HepG2 (cell line): ENCODE measurements at regions not wholly inside any gene's neighbourhood (a gene's known extent, or its start where the extent isn't known, plus 50 kb on each side); places are given as distances from the start of the nearest gene placed in this dataset.

Experiments
- ATAC-seq: fragments of 200-7000 bp; cut with Tn5 transposase; 3 replicates; pipeline ENCODE4 v1.9.1; 2020; ENCODE audit warnings: mild to moderate bottlenecking, moderate library complexity
- BruUV-seq: library from RNA; stranded (reverse); fragments of 400-500 nt; replicated peaks from 2 replicates; lab custom pipeline; 2021; lab: Mats Ljungman, UMichigan
- CTCF ChIA-PET: fragments of 300-600 bp; formaldehyde crosslinking; extraction: SDS; loops from one replicate; lab custom pipeline; 2021; ENCODE audit warnings: low total read pairs, inconsistent platforms, low intra/inter-chr PET ratio; lab: Yijun Ruan, JAX
- POLR2A ChIA-PET: fragments of 350-600 bp; sonication (Branson Sonifier 250); formaldehyde crosslinking; loops from one replicate; lab custom pipeline; 2020; ENCODE audit warnings: antibody characterized with exemption, inconsistent platforms; lab: Yijun Ruan, JAX
- DNase-seq: peaks from one replicate; pipeline ENCODE4 v3.0.0-alpha.2; 2015; ENCODE audit warnings: low spot score
- FAIRE-seq: peaks from 3 replicates; lab custom pipeline; 2011; peaks lifted over from hg19 to GRCh38; lab: Jason Lieb, UNC
- H2AFZ ChIP-seq: one replicate; pipeline ENCODE4 v1.6.1; 2011; ENCODE audit warnings: low read length, inconsistent platforms
- H3K27ac ChIP-seq: fragments of 300-600 bp; 3 replicates; pipeline ENCODE4 v1.8.0; 2011; ENCODE audit warnings: mixed run types, mild to moderate bottlenecking, mixed read lengths, low read length, inconsistent platforms; ENCODE audit not compliant: insufficient read depth; ENCODE audit errors: extremely low read length
- H3K27me3 ChIP-seq, 2 experiments: fragments of 200-600 bp in 1 of 2; 2 replicates in 1 of 2; 3 replicates in 1 of 2; pipeline versions ENCODE4 v1.6.0 to v1.8.0; 2011; ENCODE audit warnings: low read length in 2 of 2, mild to moderate bottlenecking in 2 of 2, moderate library complexity in 2 of 2, inconsistent platforms in 1 of 2; ENCODE audit not compliant: insufficient read depth in 2 of 2, control insufficient read depth in 1 of 2
- H3K36me3 ChIP-seq, 2 experiments: fragments of 200-600 bp in 1 of 2; replicated peaks in 1 of 2; 2 replicates in 1 of 2; 3 replicates in 1 of 2; pipeline versions ENCODE4 v1.5.1 to v1.8.0; 2011; ENCODE audit warnings: low read length in 2 of 2, inconsistent platforms in 1 of 2; ENCODE audit not compliant: insufficient read depth in 2 of 2, control insufficient read depth in 1 of 2
- H3K4me1 ChIP-seq: 2 replicates; pipeline ENCODE4 v1.5.1; 2012; ENCODE audit warnings: low read length, inconsistent platforms; ENCODE audit not compliant: insufficient read depth
- H3K4me2 ChIP-seq: 2 replicates; pipeline ENCODE4 v1.6.0; 2011; ENCODE audit warnings: low read depth, low read length, inconsistent platforms
- H3K4me3 ChIP-seq, 3 experiments: fragments of 200-600 bp in 1 of 3; sonication (generic), shearing (Covaris generic) in 1 of 3; replicated peaks in 1 of 3; 2 replicates each; pipeline ENCODE4 v1.5.1; 2011 to 2016; ENCODE audit warnings: low read length in 3 of 3, inconsistent platforms in 2 of 3, low read depth in 2 of 3, mild to moderate bottlenecking in 2 of 3, control low read depth in 1 of 3, mixed read lengths in 1 of 3; ENCODE audit not compliant: insufficient read depth in 1 of 3
- H3K79me2 ChIP-seq: one replicate; pipeline ENCODE4 v1.6.1; 2011; ENCODE audit warnings: low read length, inconsistent platforms; ENCODE audit not compliant: insufficient read depth
- H3K9ac ChIP-seq: 2 replicates; pipeline ENCODE4 v1.6.0; 2011; ENCODE audit warnings: mild to moderate bottlenecking, low read depth, low read length, inconsistent platforms; ENCODE audit not compliant: insufficient read depth
- H3K9me3 ChIP-seq: 2 replicates; pipeline ENCODE4 v1.5.1; 2012; ENCODE audit warnings: mild to moderate bottlenecking, low read length
- H4K20me1 ChIP-seq: 2 replicates; pipeline ENCODE4 v1.6.0; 2011; ENCODE audit warnings: inconsistent platforms, mild to moderate bottlenecking, low read length, moderate library complexity; ENCODE audit not compliant: insufficient read depth
- BCL3 ChIP-seq: sonication (generic); formaldehyde crosslinking; IDR thresholded peaks from 2 replicates; pipeline ENCODE4 v1.5.1; 2020; ENCODE audit warnings: mild to moderate bottlenecking, missing genetic modification reagents, moderate library complexity
- FOXJ3 ChIP-seq: sonication (generic); formaldehyde crosslinking; IDR thresholded peaks from 2 replicates; pipeline ENCODE4 v1.4.0; 2020; ENCODE audit warnings: missing genetic modification reagents, mild to moderate bottlenecking, borderline replicate concordance
- KLF11 ChIP-seq: IDR thresholded peaks from 2 replicates; pipeline ENCODE4 v1.6.1; 2016; ENCODE audit warnings: missing compliant biosample characterization
- NFATC3 ChIP-seq: sonication (generic); formaldehyde crosslinking; IDR thresholded peaks from 2 replicates; pipeline ENCODE4 v1.5.1; 2020; ENCODE audit warnings: mild to moderate bottlenecking, missing genetic modification reagents
- ZGPAT ChIP-seq: IDR thresholded peaks from 2 replicates; pipeline ENCODE4 v1.6.1; 2016; ENCODE audit warnings: mild to moderate bottlenecking
- ZNF124 ChIP-seq: sonication (generic); formaldehyde crosslinking; IDR thresholded peaks from 2 replicates; pipeline ENCODE4 v1.4.0; 2020; ENCODE audit warnings: missing genetic modification reagents
- ZNF33B ChIP-seq: sonication (generic); formaldehyde crosslinking; IDR thresholded peaks from 2 replicates; pipeline ENCODE4 v1.5.1; 2020; ENCODE audit warnings: mild to moderate bottlenecking, missing genetic modification reagents
- ZNF878 ChIP-seq: sonication (generic); formaldehyde crosslinking; IDR thresholded peaks from 2 replicates; pipeline ENCODE4 v1.8.1; 2023; ENCODE audit warnings: mild to moderate bottlenecking, missing genetic modification reagents, moderate library complexity
- WGBS: methylation state at CpG from one replicate; pipeline ENCODE4 v1.1.6; 2017; ENCODE audit warnings: low lambda C conversion rate; 5-methylcytosine and 5-hydroxymethylcytosine counted together
- in situ Hi-C: cut with HindIII; loops from 2 replicates; pipeline ENCODE4 v1.10.0; 2017; ENCODE audit warnings: low pct_unique_long_range_greater_than_20kb; ENCODE audit not compliant: extremely low pct_ligation_motif_present
- intact Hi-C: fragments of 100-400 bp; cut with micrococcal nuclease; formaldehyde crosslinking; loops from one replicate; pipeline ENCODE4 v1.10.0; 2022; ENCODE audit not compliant: unreplicated experiment
- TF ChIP-seq, protein P1 (sequence below): sonication (generic); formaldehyde crosslinking; IDR thresholded peaks from 2 replicates; pipeline ENCODE4 v1.9.0; 2022; ENCODE audit warnings: missing genetic modification reagents, mild to moderate bottlenecking, borderline replicate concordance

DNA sequence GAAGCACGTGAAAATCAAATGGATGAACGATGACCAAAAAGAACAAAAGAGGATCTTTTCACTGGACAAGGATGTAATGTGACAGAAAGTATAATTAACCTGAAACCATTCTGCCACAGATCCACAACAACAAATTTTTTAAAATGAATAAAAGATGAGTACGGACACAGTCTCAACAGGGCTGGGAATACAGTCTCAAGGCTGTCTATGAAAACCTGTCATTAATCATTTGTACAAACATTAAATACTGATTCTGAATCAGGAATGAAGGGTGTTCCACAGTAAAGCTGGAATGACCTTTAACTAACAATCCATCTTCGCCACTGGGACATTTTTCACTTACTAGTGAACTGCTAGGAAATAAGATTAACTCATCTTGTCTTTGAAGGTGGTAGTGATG lies 506.9 kb upstream of the ADAMTS9 start:
- 1% methylated on average over 4 of the region's 4 CpGs for WGBS
- intact Hi-C loops (no loop called here), in situ Hi-C loops (no loop called here)
- Histone ChIP-seq H3K4me1 (no peaks in the 10 kb centered on the region), H3K9ac (no peak overlapping the region), H3K4me3 (no peak overlapping the region), H3K36me3 (no peaks in the 10 kb centered on the region), H3K4me2 (no peak overlapping the region), H3K27ac (no peak overlapping the region), H4K20me1 (no peaks in the 10 kb centered on the region), H3K27me3 (no peaks in the 10 kb centered on the region; a peak in 1 of 5 replicates), H3K79me2 (no peaks in the 10 kb centered on the region), H3K9me3 (no peaks in the 10 kb centered on the region), H2AFZ (no peak overlapping the region)
- FAIRE-seq (no peak), ATAC-seq (no peak), DNase-seq (no peak)
- no TSS peak for BruUV-seq
- CTCF ChIA-PET = no interaction called here
- TF ChIP-seq ZNF33B (no peak), KLF11 (CRISPR knock-in tag) (no peak), FOXJ3 (CRISPR knock-in tag) (no peak), ZNF124 (CRISPR knock-in tag) (no peak), ZNF878 (CRISPR knock-in tag) (no peak), BCL3 (CRISPR knock-in tag) (no peak), ZGPAT (no peak), NFATC3 (CRISPR knock-in tag) (no peak)
- TF ChIP-seq, protein P1, sequence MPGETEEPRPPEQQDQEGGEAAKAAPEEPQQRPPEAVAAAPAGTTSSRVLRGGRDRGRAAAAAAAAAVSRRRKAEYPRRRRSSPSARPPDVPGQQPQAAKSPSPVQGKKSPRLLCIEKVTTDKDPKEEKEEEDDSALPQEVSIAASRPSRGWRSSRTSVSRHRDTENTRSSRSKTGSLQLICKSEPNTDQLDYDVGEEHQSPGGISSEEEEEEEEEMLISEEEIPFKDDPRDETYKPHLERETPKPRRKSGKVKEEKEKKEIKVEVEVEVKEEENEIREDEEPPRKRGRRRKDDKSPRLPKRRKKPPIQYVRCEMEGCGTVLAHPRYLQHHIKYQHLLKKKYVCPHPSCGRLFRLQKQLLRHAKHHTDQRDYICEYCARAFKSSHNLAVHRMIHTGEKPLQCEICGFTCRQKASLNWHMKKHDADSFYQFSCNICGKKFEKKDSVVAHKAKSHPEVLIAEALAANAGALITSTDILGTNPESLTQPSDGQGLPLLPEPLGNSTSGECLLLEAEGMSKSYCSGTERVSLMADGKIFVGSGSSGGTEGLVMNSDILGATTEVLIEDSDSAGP (CRISPR knock-in tag) = no peak
- POLR2A ChIA-PET = no interaction called here
